ENCODE measurements at regions not wholly inside any gene's neighbourhood (a gene's known extent, or its start where the extent isn't known, plus 50 kb on each side); places are given as distances from the start of the nearest gene placed in this dataset.

GRCh38 chr10:78775891-78776290 is 292.9 kb upstream of the ZMIZ1 start:
- H3K27ac ChIP-seq = no peak overlapping the region
- ATAC-seq (no peak), DNase-seq (no peak)
- no peaks in the 10 kb centered on the region for H3K27me3 ChIP-seq
- intact Hi-C loops (cut with DNase I) = no loop called here
- H3K36me3 ChIP-seq = no peaks in the 10 kb centered on the region
- H3K4me3 ChIP-seq = no peak overlapping the region
- no peaks in the 10 kb centered on the region for H3K9me3 ChIP-seq
- TF ChIP-seq CTCF (IDR thresholded peaks at IDR 0.05) = no peak
- H3K4me1 ChIP-seq = peaks cover 0 to 3% of the 10 kb centered on the region in 2 donors

GRCh38 chr10:78776756-78777155 is 292.0 kb upstream of the ZMIZ1 start:
- H3K27ac ChIP-seq = no peak overlapping the region
- ATAC-seq = no peak

GRCh38 chr10:78777466-78777865 is 291.3 kb upstream of the ZMIZ1 start:
- intact Hi-C loops (cut with DNase I) = no loop called here
- ATAC-seq (peak; percentile 38), DNase-seq (peak in 2 of 4 donors; percentile 68 to 84)
- Histone ChIP-seq H3K27me3 (no peaks in the 10 kb centered on the region), H3K4me3 (no peak overlapping the region), H3K36me3 (no peaks in the 10 kb centered on the region), H3K9me3 (no peaks in the 10 kb centered on the region), H3K27ac (peak overlapping the region in 1 of 2 donors; percentile 7), H3K4me1 (peaks cover 0 to 3% of the 10 kb centered on the region in 2 donors)
- TF ChIP-seq CTCF (IDR thresholded peaks at IDR 0.05) = no peak

More at GRCh38 chr10:78776756-78777155, 292.0 kb upstream of the ZMIZ1 start:
- TF ChIP-seq CTCF (IDR thresholded peaks at IDR 0.05) = no peak
- Histone ChIP-seq H3K4me3 (no peak overlapping the region), H3K36me3 (no peaks in the 10 kb centered on the region), H3K9me3 (no peaks in the 10 kb centered on the region), H3K27me3 (no peaks in the 10 kb centered on the region), H3K4me1 (peaks cover 0 to 3% of the 10 kb centered on the region in 2 donors)
- no peak for DNase-seq
- intact Hi-C loops (cut with DNase I) = no loop called here

GRCh38 chr10:78777867-78778266 is 290.9 kb upstream of the ZMIZ1 start:
- intact Hi-C loops (cut with DNase I) = no loop called here
- Histone ChIP-seq H3K4me3 (no peak overlapping the region), H3K27me3 (no peaks in the 10 kb centered on the region), H3K36me3 (no peaks in the 10 kb centered on the region), H3K4me1 (peaks cover 0 to 3% of the 10 kb centered on the region in 2 donors), H3K9me3 (no peaks in the 10 kb centered on the region), H3K27ac (no peak overlapping the region)
- DNase-seq = no peak
- peak; percentile 7 for ATAC-seq
- no peak for TF ChIP-seq CTCF (IDR thresholded peaks at IDR 0.05)

GRCh38 chr10:78778444-78779338 is 290.1 kb upstream of the ZMIZ1 start:
- Histone ChIP-seq H3K9me3 (no peaks in the 10 kb centered on the region), H3K36me3 (no peaks in the 10 kb centered on the region), H3K4me1 (peaks cover 0 to 3% of the 10 kb centered on the region in 2 donors), H3K27me3 (no peaks in the 10 kb centered on the region), H3K4me3 (no peak overlapping the region), H3K27ac (no peak overlapping the region)
- DNase-seq (peak in 1 of 4 donors; percentile 11), ATAC-seq (no peak)
- intact Hi-C loops (cut with DNase I) = no loop called here
- no peak for TF ChIP-seq CTCF (IDR thresholded peaks at IDR 0.05)

Data from left lung (tissue), 4 donors.